ENCODE measurements at regions not wholly inside any gene's neighbourhood (a gene's known extent, or its start where the extent isn't known, plus 50 kb on each side); places are given as distances from the start of the nearest gene placed in this dataset.
A peak's percentile ranks its signal among the peaks of the same experiment; 100 is the strongest.

GRCh38 chr16:60225541-60225940, 1491.4 kb upstream of the GOT2 start (continued):
- TF ChIP-seq, protein P1, sequence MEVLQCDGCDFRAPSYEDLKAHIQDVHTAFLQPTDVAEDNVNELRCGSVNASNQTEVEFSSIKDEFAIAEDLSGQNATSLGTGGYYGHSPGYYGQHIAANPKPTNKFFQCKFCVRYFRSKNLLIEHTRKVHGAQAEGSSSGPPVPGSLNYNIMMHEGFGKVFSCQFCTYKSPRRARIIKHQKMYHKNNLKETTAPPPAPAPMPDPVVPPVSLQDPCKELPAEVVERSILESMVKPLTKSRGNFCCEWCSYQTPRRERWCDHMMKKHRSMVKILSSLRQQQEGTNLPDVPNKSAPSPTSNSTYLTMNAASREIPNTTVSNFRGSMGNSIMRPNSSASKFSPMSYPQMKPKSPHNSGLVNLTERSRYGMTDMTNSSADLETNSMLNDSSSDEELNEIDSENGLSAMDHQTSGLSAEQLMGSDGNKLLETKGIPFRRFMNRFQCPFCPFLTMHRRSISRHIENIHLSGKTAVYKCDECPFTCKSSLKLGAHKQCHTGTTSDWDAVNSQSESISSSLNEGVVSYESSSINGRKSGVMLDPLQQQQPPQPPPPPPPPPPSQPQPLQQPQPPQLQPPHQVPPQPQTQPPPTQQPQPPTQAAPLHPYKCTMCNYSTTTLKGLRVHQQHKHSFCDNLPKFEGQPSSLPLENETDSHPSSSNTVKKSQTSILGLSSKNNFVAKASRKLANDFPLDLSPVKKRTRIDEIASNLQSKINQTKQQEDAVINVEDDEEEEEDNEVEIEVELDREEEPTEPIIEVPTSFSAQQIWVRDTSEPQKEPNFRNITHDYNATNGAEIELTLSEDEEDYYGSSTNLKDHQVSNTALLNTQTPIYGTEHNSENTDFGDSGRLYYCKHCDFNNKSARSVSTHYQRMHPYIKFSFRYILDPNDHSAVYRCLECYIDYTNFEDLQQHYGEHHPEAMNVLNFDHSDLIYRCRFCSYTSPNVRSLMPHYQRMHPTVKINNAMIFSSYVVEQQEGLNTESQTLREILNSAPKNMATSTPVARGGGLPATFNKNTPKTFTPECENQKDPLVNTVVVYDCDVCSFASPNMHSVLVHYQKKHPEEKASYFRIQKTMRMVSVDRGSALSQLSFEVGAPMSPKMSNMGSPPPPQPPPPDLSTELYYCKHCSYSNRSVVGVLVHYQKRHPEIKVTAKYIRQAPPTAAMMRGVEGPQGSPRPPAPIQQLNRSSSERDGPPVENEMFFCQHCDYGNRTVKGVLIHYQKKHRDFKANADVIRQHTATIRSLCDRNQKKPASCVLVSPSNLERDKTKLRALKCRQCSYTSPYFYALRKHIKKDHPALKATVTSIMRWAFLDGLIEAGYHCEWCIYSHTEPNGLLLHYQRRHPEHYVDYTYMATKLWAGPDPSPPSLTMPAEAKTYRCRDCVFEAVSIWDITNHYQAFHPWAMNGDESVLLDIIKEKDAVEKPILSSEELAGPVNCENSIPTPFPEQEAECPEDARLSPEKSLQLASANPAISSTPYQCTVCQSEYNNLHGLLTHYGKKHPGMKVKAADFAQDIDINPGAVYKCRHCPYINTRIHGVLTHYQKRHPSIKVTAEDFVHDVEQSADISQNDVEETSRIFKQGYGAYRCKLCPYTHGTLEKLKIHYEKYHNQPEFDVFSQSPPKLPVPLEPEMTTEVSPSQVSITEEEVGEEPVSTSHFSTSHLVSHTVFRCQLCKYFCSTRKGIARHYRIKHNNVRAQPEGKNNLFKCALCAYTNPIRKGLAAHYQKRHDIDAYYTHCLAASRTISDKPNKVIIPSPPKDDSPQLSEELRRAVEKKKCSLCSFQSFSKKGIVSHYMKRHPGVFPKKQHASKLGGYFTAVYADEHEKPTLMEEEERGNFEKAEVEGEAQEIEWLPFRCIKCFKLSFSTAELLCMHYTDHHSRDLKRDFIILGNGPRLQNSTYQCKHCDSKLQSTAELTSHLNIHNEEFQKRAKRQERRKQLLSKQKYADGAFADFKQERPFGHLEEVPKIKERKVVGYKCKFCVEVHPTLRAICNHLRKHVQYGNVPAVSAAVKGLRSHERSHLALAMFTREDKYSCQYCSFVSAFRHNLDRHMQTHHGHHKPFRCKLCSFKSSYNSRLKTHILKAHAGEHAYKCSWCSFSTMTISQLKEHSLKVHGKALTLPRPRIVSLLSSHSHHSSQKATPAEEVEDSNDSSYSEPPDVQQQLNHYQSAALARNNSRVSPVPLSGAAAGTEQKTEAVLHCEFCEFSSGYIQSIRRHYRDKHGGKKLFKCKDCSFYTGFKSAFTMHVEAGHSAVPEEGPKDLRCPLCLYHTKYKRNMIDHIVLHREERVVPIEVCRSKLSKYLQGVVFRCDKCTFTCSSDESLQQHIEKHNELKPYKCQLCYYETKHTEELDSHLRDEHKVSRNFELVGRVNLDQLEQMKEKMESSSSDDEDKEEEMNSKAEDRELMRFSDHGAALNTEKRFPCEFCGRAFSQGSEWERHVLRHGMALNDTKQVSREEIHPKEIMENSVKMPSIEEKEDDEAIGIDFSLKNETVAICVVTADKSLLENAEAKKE (CRISPR knock-in tag; IDR thresholded peaks at IDR 0.05) = no peak
- TF ChIP-seq STAT1 (IDR thresholded peaks at IDR 0.05; ENCODE audit: unreplicated experiment) (no peak), ZNF114 (CRISPR knock-in tag; IDR thresholded peaks at IDR 0.05) (no peak), EZH2phosphoT487 (IDR thresholded peaks at IDR 0.05; ENCODE audit: unreplicated experiment) (no peak)

GRCh38 chr16:60217787-60218186, 1483.7 kb upstream of the GOT2 start:
- DNase-seq (ENCODE audit: low spot score) (peak; percentile 46), ATAC-seq (no peak)
- H2AFZ ChIP-seq = no peak overlapping the region
- Mint-ChIP-seq H3K27me3 (ENCODE audit: insufficient read depth, low read depth, poor library complexity) (peaks cover 4% of the 10 kb centered on the region), H3K36me3 (ENCODE audit: low read depth) (peaks cover 2% of the 10 kb centered on the region; the same call in 1 of the 3 replicates), H3K4me3 (no peak overlapping the region), H3K4me1 (peaks cover 39% of the 10 kb centered on the region), H3K27ac (peak overlapping the region; percentile 40; the same call in 1 of the 2 replicates), H3K9me3 (peaks cover 11% of the 10 kb centered on the region; the same call in 1 of the 3 replicates)
- H4K20me1 ChIP-seq (replicated peaks; ENCODE audit: insufficient read depth) = no peaks in the 10 kb centered on the region
- peaks cover 44% of the 10 kb centered on the region for H3K4me1 ChIP-seq (ENCODE audit: insufficient read depth)
- H3F3A ChIP-seq (replicated peaks; ENCODE audit: low read depth) = no peaks in the 10 kb centered on the region; the same call in 1 of the 2 replicates
- H3K4me2 ChIP-seq = peak overlapping the region; percentile 63
- no peaks in the 10 kb centered on the region for H3K27me3 ChIP-seq (ENCODE audit: insufficient read depth)
- H3K4me3 ChIP-seq = 0 out of 2 replicates have a peak overlapping the region, but pooled peaks have one; percentile 13
- no peak overlapping the region for H3K27ac ChIP-seq (ENCODE audit: low read depth)
- no peaks in the 10 kb centered on the region for H3K79me2 ChIP-seq (replicated peaks; ENCODE audit: insufficient read depth)
- peaks cover 6% of the 10 kb centered on the region for H3K9me2 ChIP-seq (ENCODE audit: insufficient read depth)
- no peaks in the 10 kb centered on the region for H3K36me3 ChIP-seq (ENCODE audit: insufficient read depth)
- TF ChIP-seq STAT1 (IDR thresholded peaks at IDR 0.05; ENCODE audit: unreplicated experiment) = no peak
- TF ChIP-seq ETS1 (IDR thresholded peaks at IDR 0.05) = no peak
- peak; percentile 69 for TF ChIP-seq NANOG (IDR thresholded peaks at IDR 0.05; ENCODE audit: borderline replicate concordance)
- no peak for TF ChIP-seq EZH2 (IDR thresholded peaks at IDR 0.05; ENCODE audit: low read depth, unreplicated experiment)
- TF ChIP-seq CREB1 (CRISPR knock-in tag; IDR thresholded peaks at IDR 0.05; ENCODE audit: low read depth) = no peak
- TF ChIP-seq, protein P1 (CRISPR knock-in tag; IDR thresholded peaks at IDR 0.05) = no peak
- TF ChIP-seq JUNB (IDR thresholded peaks at IDR 0.05; ENCODE audit: unreplicated experiment) = no peak
- TF ChIP-seq EZH2phosphoT487 (IDR thresholded peaks at IDR 0.05; ENCODE audit: unreplicated experiment) = no peak
